BLaER1 treated with 17β-estradiol and CSF1 and Interleukin-3, amounts not matched to agents 10 nM and 100 nM (cell line): ENCODE measurements at regions not wholly inside any gene's neighbourhood (a gene's known extent, or its start where the extent isn't known, plus 50 kb on each side); places are given as distances from the start of the nearest gene placed in this dataset.
"Not testable (repeated sequence)": the region's sequence is repeated elsewhere in the genome, so short reads cannot be mapped to it uniquely, and the experiment has no call there.

Source experiments
- H3K27ac ChIP-seq, 11 experiments: shearing (Covaris generic); formaldehyde crosslinking; 2 replicates each; pipeline ENCODE4 v1.8.1; 2022
- H3K27me3 ChIP-seq, 11 experiments: shearing (Covaris generic); formaldehyde crosslinking; 2 replicates each; pipeline ENCODE4 v1.8.1; 2022
- H3K36me3 ChIP-seq, 11 experiments: shearing (Covaris generic); formaldehyde crosslinking; 2 replicates each; pipeline ENCODE4 v1.8.1; 2022
- H3K4me1 ChIP-seq, 10 experiments: shearing (Covaris generic); formaldehyde crosslinking; 2 replicates each; pipeline ENCODE4 v1.8.1; 2022
- H3K4me2 ChIP-seq, 11 experiments: shearing (Covaris generic); formaldehyde crosslinking; 2 replicates each; pipeline ENCODE4 v1.8.1; 2022
- H3K4me3 ChIP-seq, 10 experiments: shearing (Covaris generic); formaldehyde crosslinking; 2 replicates each; pipeline ENCODE4 v1.8.1; 2022
- H3K9ac ChIP-seq, 11 experiments: shearing (Covaris generic); formaldehyde crosslinking; 2 replicates each; pipeline ENCODE4 v1.8.1; 2022
- H3K9me3 ChIP-seq, 11 experiments: shearing (Covaris generic); formaldehyde crosslinking; replicated peaks in 1 of 11; 2 replicates each; pipeline ENCODE4 v1.8.1; 2022
- H4K20me1 ChIP-seq, 11 experiments: shearing (Covaris generic); formaldehyde crosslinking; 2 replicates each; pipeline ENCODE4 v1.8.1; 2022
- Cebpa-rat ChIP-seq, 11 experiments: shearing (Covaris generic); IDR thresholded peaks; 2 replicates each; pipeline ENCODE4 v1.8.1; 2022

- Histone ChIP-seq H3K27ac (no peak overlapping the region), H3K9me3 (peaks cover 0 to 6% (median 0%) of the 10 kb centered on the region in 11 experiments; a peak in 4 of 22 replicates), H3K4me3 (no peak overlapping the region), H3K27me3 (no peaks in the 10 kb centered on the region), H3K9ac (no peak overlapping the region), H3K4me2 (no peak overlapping the region), H3K4me1 (peaks cover 26 to 39% (median 33%) of the 10 kb centered on the region in 10 experiments), H3K36me3 (no peaks in the 10 kb centered on the region), H4K20me1 (no peaks in the 10 kb centered on the region)
- TF ChIP-seq Cebpa-rat (IDR thresholded peaks at IDR 0.05): no peak
These were observed 81.2 kb downstream of the BTG1 start for GRCh38 chr12:92064422-92064821.

GRCh38 chr12:92063641-92064040 is 82.0 kb downstream of the BTG1 start:
- Histone ChIP-seq H3K27me3 (no peaks in the 10 kb centered on the region), H3K4me3 (no peak overlapping the region), H3K9ac (no peak overlapping the region), H3K9me3 (peaks cover 0 to 6% (median under 1%) of the 10 kb centered on the region in 11 experiments; a peak in 7 of 22 replicates), H3K4me2 (no peak overlapping the region), H3K4me1 (peaks cover 34 to 47% (median 40%) of the 10 kb centered on the region in 10 experiments), H4K20me1 (no peaks in the 10 kb centered on the region), H3K36me3 (no peaks in the 10 kb centered on the region), H3K27ac (no peak overlapping the region)
- TF ChIP-seq Cebpa-rat (IDR thresholded peaks at IDR 0.05): no peak

GRCh38 chr12:92062539-92063493 is 82.8 kb downstream of the BTG1 start:
- Histone ChIP-seq H3K36me3 (no peaks in the 10 kb centered on the region), H3K9ac (no peak overlapping the region), H3K4me3 (no peak overlapping the region), H4K20me1 (no peaks in the 10 kb centered on the region), H3K27ac (no peak overlapping the region), H3K9me3 (peaks cover under 1 to 12% (median 9%) of the 10 kb centered on the region in 11 experiments; a peak in 17 of 22 replicates), H3K4me1 (peaks cover 38 to 50% (median 43%) of the 10 kb centered on the region in 10 experiments), H3K27me3 (no peaks in the 10 kb centered on the region), H3K4me2 (peak overlapping the region in 5 of 11 experiments; percentile 8 to 30 (median 13); a peak in 3 of 22 replicates)
- no peak for TF ChIP-seq Cebpa-rat (IDR thresholded peaks at IDR 0.05)

- H3K4me1 ChIP-seq: peaks cover 38 to 50% (median 43%) of the 10 kb centered on the region in 10 experiments
These were observed 84.6 kb downstream of the BTG1 start for GRCh38 chr12:92061061-92061460.

GRCh38 chr12:92059960-92060359 is 85.7 kb downstream of the BTG1 start:
- peaks cover 35 to 50% (median 40%) of the 10 kb centered on the region in 10 experiments for H3K4me1 ChIP-seq
- H3K36me3 ChIP-seq: no peaks in the 10 kb centered on the region
- H3K9ac ChIP-seq: peak overlapping the region in 9 of 11 experiments; percentile 27 to 63 (median 49); a peak in 14 of 22 replicates
- no peaks in the 10 kb centered on the region for H3K27me3 ChIP-seq
- H3K4me2 ChIP-seq: peak overlapping the region; percentile 66 to 88 (median 79)
- peaks cover 15 to 26% (median 20%) of the 10 kb centered on the region in 11 experiments; a peak in 20 of 22 replicates for H3K9me3 ChIP-seq
- TF ChIP-seq Cebpa-rat (IDR thresholded peaks at IDR 0.05): peak in 5 of 11 experiments; percentile 23 to 66 (median 42); a peak in 3 of 22 replicates
- peak overlapping the region in 7 of 10 experiments; percentile 14 to 39 (median 20); a peak in 9 of 20 replicates for H3K4me3 ChIP-seq
- H4K20me1 ChIP-seq: no peaks in the 10 kb centered on the region
- peak overlapping the region; percentile 40 to 84 (median 81); a peak in 21 of 22 replicates for H3K27ac ChIP-seq

More at GRCh38 chr12:92061061-92061460, 84.6 kb downstream of the BTG1 start:
- no peak for TF ChIP-seq Cebpa-rat (IDR thresholded peaks at IDR 0.05)
- Histone ChIP-seq H3K9me3 (peaks cover 15 to 26% (median 20%) of the 10 kb centered on the region in 11 experiments; a peak in 20 of 22 replicates), H3K9ac (peak overlapping the region in 3 of 11 experiments; percentile 33 to 49 (median 36); a peak in 3 of 22 replicates), H4K20me1 (no peaks in the 10 kb centered on the region), H3K36me3 (no peaks in the 10 kb centered on the region), H3K4me3 (peak overlapping the region in 6 of 10 experiments; percentile 9 to 41 (median 16); a peak in 4 of 20 replicates), H3K27me3 (no peaks in the 10 kb centered on the region), H3K27ac (peak overlapping the region in 10 of 11 experiments; percentile 19 to 84 (median 82); a peak in 18 of 22 replicates), H3K4me2 (peak overlapping the region; percentile 66 to 84 (median 79))

GRCh38 chr12:92058664-92059063 is 87.0 kb downstream of the BTG1 start:
- no peak overlapping the region for H3K9ac ChIP-seq
- H3K4me3 ChIP-seq: 0 out of 20 replicates have a peak overlapping the region, but pooled peaks of 1 of the 10 experiments have one; percentile 29
- peaks cover 33 to 50% (median 40%) of the 10 kb centered on the region in 10 experiments for H3K4me1 ChIP-seq
- TF ChIP-seq Cebpa-rat (IDR thresholded peaks at IDR 0.05): no peak
- no peaks in the 10 kb centered on the region for H3K27me3 ChIP-seq
- no peaks in the 10 kb centered on the region for H3K36me3 ChIP-seq
- H3K27ac ChIP-seq: peak overlapping the region in 9 of 11 experiments; percentile 72 to 84 (median 82); a peak in 14 of 22 replicates
- H3K4me2 ChIP-seq: peak overlapping the region; percentile 66 to 88 (median 79); a peak in 21 of 22 replicates
- H3K9me3 ChIP-seq: peaks cover 15 to 26% (median 20%) of the 10 kb centered on the region in 11 experiments; a peak in 20 of 22 replicates
- H4K20me1 ChIP-seq: no peaks in the 10 kb centered on the region

GRCh38 chr12:92056756-92057155 is 88.9 kb downstream of the BTG1 start:
- H3K36me3 ChIP-seq, H3K27me3 ChIP-seq, H3K4me3 ChIP-seq, H3K27ac ChIP-seq, H4K20me1 ChIP-seq, H3K9ac ChIP-seq, H3K4me2 ChIP-seq: not testable (repeated sequence)
- H3K4me1 ChIP-seq: peaks cover 32 to 36% (median 34%) of the 10 kb centered on the region in 10 experiments
- peaks cover 15 to 26% (median 20%) of the 10 kb centered on the region in 11 experiments; a peak in 20 of 22 replicates for H3K9me3 ChIP-seq

GRCh38 chr12:92056290-92056689 is 89.4 kb downstream of the BTG1 start:
- Histone ChIP-seq H3K9me3 (peaks cover 15 to 26% (median 20%) of the 10 kb centered on the region in 11 experiments; a peak in 20 of 22 replicates), H3K27me3 (no peaks in the 10 kb centered on the region), H3K9ac (no peak overlapping the region), H3K27ac (no peak overlapping the region), H4K20me1 (no peaks in the 10 kb centered on the region), H3K4me3 (no peak overlapping the region), H3K4me2 (no peak overlapping the region), H3K36me3 (no peaks in the 10 kb centered on the region), H3K4me1 (peaks cover 28 to 31% (median 29%) of the 10 kb centered on the region in 10 experiments)
- TF ChIP-seq Cebpa-rat (IDR thresholded peaks at IDR 0.05): no peak

- H3K9me3 ChIP-seq: peaks cover 15 to 26% (median 20%) of the 10 kb centered on the region in 11 experiments; a peak in 20 of 22 replicates
- H3K27ac ChIP-seq: no peak overlapping the region
- no peak overlapping the region for H3K9ac ChIP-seq
- peaks cover 24 to 27% (median 25%) of the 10 kb centered on the region in 10 experiments for H3K4me1 ChIP-seq
- no peak overlapping the region for H3K4me2 ChIP-seq
- no peaks in the 10 kb centered on the region for H3K27me3 ChIP-seq
- no peaks in the 10 kb centered on the region for H3K36me3 ChIP-seq
- H3K4me3 ChIP-seq: no peak overlapping the region
- no peaks in the 10 kb centered on the region for H4K20me1 ChIP-seq
- no peak for TF ChIP-seq Cebpa-rat (IDR thresholded peaks at IDR 0.05)
These were observed 89.8 kb downstream of the BTG1 start for GRCh38 chr12:92055877-92056276.
